ENCODE measurements at regions not wholly inside any gene's neighbourhood (a gene's known extent, or its start where the extent isn't known, plus 50 kb on each side); places are given as distances from the start of the nearest gene placed in this dataset.

GRCh38 chr6:150463852-150464251 is 95.0 kb downstream of the IYD start:
- TF ChIP-seq POLR2AphosphoS5 (IDR thresholded peaks at IDR 0.05; ENCODE audit: borderline replicate concordance, low read depth, low read length): no peak
- TF ChIP-seq EZH2 (IDR thresholded peaks at IDR 0.05): no peak
